ENCODE measurements at regions not wholly inside any gene's neighbourhood (a gene's known extent, or its start where the extent isn't known, plus 50 kb on each side); places are given as distances from the start of the nearest gene placed in this dataset.

DNA sequence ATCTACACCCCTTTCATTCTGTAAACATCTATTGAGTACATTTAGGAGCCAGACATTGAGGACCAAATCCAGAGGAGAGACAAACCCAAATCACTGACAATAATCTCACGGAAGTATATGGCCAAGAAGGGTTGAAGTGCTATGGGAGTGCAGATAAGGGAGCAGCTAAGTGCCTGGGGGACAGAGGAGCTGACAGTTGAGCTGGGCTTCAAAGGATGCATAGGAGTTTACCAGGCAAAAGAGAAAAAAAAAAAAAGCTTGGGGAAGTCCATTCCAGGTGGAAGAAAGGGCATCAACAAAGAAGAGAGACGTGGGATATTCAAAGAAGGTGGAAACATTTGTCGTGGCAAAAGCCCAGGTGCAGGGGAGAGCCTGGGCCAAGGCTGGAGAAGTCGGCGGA lies 60.5 kb upstream of the NANOS1 start:
- TF ChIP-seq, protein P1, sequence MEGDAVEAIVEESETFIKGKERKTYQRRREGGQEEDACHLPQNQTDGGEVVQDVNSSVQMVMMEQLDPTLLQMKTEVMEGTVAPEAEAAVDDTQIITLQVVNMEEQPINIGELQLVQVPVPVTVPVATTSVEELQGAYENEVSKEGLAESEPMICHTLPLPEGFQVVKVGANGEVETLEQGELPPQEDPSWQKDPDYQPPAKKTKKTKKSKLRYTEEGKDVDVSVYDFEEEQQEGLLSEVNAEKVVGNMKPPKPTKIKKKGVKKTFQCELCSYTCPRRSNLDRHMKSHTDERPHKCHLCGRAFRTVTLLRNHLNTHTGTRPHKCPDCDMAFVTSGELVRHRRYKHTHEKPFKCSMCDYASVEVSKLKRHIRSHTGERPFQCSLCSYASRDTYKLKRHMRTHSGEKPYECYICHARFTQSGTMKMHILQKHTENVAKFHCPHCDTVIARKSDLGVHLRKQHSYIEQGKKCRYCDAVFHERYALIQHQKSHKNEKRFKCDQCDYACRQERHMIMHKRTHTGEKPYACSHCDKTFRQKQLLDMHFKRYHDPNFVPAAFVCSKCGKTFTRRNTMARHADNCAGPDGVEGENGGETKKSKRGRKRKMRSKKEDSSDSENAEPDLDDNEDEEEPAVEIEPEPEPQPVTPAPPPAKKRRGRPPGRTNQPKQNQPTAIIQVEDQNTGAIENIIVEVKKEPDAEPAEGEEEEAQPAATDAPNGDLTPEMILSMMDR (IDR thresholded peaks at IDR 0.05): no peak
- TF ChIP-seq EZH2phosphoT487 (IDR thresholded peaks at IDR 0.05): no peak
